HL-60 (cell line): ENCODE measurements at regions not wholly inside any gene's neighbourhood (a gene's known extent, or its start where the extent isn't known, plus 50 kb on each side); places are given as distances from the start of the nearest gene placed in this dataset.

Source experiments
- DNase-seq, 2 experiments: peaks; one replicate each; pipeline ENCODE4 v3.0.0-alpha.2; 2010 to 2020; ENCODE audit warnings: low read depth in 1 of 2, low spot score in 1 of 2
- H3K27ac ChIP-seq: fragments of 250-450 bp; sonication (Bioruptor Pico); replicated peaks from 2 replicates; pipeline ENCODE4 v1.5.1; 2020; ENCODE audit warnings: mild to moderate bottlenecking, moderate library complexity
- H3K27me3 ChIP-seq: fragments of 250-450 bp; sonication (Bioruptor Pico); 2 replicates; pipeline ENCODE4 v1.5.1; 2021; ENCODE audit warnings: mild to moderate bottlenecking, moderate library complexity; ENCODE audit not compliant: insufficient read depth, poor library complexity, severe bottlenecking
- H3K4me3 ChIP-seq: replicated peaks from 2 replicates; pipeline ENCODE4 v1.5.1; 2011; ENCODE audit warnings: mild to moderate bottlenecking, control low read depth, low read length; ENCODE audit not compliant: insufficient read depth
- GABPA ChIP-seq: IDR thresholded peaks from 2 replicates; pipeline ENCODE4 v1.6.1; 2012; ENCODE audit warnings: low read depth
- POLR2AphosphoS5 ChIP-seq: IDR thresholded peaks from 2 replicates; pipeline ENCODE4 v1.6.1; 2012; ENCODE audit warnings: low read depth
- SPI1 ChIP-seq: IDR thresholded peaks from 2 replicates; pipeline ENCODE4 v1.6.1; 2012; ENCODE audit warnings: low read depth, mild to moderate bottlenecking, borderline replicate concordance
- TF ChIP-seq, protein P1 (sequence below): IDR thresholded peaks from one replicate; pipeline ENCODE4 v1.5.1; 2011; ENCODE audit warnings: low read length, control low read depth, inconsistent platforms; ENCODE audit not compliant: insufficient read depth
- TF ChIP-seq, protein P2 (sequence below): IDR thresholded peaks from 2 replicates; pipeline ENCODE4 v1.6.1; 2012; ENCODE audit warnings: low read depth; ENCODE audit not compliant: insufficient replicate concordance

DNA sequence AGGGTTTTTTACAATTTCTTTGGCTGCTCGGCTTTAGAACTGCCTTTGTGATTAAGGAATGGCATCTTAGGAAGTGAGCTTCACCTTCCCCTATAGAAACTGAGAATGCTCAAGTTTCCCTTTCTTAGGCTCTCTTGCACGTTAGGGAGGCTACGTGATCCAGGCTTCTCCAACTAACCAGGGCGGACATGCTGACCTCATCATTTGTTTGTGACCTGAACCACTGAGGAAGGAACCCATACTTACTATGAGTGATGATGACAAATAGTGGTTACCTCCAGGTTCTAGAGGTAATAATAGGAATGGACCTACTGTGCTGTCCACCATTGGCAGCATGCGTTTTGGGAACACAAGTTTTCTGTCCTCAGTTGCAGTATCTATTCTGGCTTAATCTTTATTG lies 645.8 kb downstream of the C6orf118 start:
- Histone ChIP-seq H3K4me3 (no peak overlapping the region), H3K27ac (no peak overlapping the region), H3K27me3 (no peaks in the 10 kb centered on the region)
- DNase-seq: no peak
- TF ChIP-seq, protein P1, sequence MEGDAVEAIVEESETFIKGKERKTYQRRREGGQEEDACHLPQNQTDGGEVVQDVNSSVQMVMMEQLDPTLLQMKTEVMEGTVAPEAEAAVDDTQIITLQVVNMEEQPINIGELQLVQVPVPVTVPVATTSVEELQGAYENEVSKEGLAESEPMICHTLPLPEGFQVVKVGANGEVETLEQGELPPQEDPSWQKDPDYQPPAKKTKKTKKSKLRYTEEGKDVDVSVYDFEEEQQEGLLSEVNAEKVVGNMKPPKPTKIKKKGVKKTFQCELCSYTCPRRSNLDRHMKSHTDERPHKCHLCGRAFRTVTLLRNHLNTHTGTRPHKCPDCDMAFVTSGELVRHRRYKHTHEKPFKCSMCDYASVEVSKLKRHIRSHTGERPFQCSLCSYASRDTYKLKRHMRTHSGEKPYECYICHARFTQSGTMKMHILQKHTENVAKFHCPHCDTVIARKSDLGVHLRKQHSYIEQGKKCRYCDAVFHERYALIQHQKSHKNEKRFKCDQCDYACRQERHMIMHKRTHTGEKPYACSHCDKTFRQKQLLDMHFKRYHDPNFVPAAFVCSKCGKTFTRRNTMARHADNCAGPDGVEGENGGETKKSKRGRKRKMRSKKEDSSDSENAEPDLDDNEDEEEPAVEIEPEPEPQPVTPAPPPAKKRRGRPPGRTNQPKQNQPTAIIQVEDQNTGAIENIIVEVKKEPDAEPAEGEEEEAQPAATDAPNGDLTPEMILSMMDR: no peak
- TF ChIP-seq SPI1: no peak
- TF ChIP-seq GABPA: no peak
- TF ChIP-seq POLR2AphosphoS5: no peak
- TF ChIP-seq, protein P2, sequence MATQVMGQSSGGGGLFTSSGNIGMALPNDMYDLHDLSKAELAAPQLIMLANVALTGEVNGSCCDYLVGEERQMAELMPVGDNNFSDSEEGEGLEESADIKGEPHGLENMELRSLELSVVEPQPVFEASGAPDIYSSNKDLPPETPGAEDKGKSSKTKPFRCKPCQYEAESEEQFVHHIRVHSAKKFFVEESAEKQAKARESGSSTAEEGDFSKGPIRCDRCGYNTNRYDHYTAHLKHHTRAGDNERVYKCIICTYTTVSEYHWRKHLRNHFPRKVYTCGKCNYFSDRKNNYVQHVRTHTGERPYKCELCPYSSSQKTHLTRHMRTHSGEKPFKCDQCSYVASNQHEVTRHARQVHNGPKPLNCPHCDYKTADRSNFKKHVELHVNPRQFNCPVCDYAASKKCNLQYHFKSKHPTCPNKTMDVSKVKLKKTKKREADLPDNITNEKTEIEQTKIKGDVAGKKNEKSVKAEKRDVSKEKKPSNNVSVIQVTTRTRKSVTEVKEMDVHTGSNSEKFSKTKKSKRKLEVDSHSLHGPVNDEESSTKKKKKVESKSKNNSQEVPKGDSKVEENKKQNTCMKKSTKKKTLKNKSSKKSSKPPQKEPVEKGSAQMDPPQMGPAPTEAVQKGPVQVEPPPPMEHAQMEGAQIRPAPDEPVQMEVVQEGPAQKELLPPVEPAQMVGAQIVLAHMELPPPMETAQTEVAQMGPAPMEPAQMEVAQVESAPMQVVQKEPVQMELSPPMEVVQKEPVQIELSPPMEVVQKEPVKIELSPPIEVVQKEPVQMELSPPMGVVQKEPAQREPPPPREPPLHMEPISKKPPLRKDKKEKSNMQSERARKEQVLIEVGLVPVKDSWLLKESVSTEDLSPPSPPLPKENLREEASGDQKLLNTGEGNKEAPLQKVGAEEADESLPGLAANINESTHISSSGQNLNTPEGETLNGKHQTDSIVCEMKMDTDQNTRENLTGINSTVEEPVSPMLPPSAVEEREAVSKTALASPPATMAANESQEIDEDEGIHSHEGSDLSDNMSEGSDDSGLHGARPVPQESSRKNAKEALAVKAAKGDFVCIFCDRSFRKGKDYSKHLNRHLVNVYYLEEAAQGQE: no peak

DNA sequence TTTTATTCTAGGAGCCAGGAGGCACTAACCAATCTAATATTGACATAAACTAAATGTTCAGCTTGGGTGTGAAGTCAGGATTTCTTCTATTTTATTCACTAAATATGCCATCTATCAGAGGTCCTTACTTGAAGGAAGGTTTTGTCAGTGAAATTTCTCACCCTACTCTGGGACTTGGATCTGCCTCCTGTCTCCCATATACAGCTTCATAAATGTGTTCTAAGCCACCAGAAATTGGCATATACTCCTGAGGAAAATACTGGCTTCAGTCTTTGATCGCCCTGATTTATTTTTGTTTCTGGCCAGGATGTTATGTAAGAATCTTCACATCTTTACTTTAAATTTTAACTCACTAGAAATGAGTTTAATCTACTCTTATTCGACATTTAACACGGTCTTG lies 647.7 kb downstream of the C6orf118 start:
- Histone ChIP-seq H3K27ac (no peak overlapping the region), H3K27me3 (no peaks in the 10 kb centered on the region), H3K4me3 (no peak overlapping the region)
- TF ChIP-seq POLR2AphosphoS5: no peak
- DNase-seq: no peak

DNA sequence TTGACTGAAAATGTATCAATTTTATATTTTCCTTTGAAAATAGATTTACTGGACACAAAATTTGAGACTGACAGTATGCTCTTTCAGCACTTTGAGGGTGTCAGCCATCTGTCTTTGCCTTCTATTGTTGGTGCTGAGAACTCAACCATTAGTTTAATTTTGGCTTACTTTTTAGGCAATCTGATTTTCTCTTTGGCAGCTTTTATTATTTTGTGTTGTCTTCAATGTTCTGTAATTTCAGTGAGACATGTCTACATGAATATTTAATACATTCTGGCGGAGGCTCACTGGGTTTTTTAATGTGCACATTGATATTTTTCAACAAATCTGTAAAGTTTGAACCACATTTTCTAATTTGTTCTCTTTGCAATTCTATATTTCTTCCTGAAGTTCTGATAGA lies 648.6 kb downstream of the C6orf118 start:
- no peak overlapping the region for H3K27ac ChIP-seq
- no peaks in the 10 kb centered on the region for H3K27me3 ChIP-seq
- no peak for TF ChIP-seq POLR2AphosphoS5
- no peak for TF ChIP-seq SPI1
- TF ChIP-seq, protein P2: no peak
- TF ChIP-seq, protein P1: no peak
- no peak for TF ChIP-seq GABPA
- DNase-seq: no peak
- no peak overlapping the region for H3K4me3 ChIP-seq

DNA sequence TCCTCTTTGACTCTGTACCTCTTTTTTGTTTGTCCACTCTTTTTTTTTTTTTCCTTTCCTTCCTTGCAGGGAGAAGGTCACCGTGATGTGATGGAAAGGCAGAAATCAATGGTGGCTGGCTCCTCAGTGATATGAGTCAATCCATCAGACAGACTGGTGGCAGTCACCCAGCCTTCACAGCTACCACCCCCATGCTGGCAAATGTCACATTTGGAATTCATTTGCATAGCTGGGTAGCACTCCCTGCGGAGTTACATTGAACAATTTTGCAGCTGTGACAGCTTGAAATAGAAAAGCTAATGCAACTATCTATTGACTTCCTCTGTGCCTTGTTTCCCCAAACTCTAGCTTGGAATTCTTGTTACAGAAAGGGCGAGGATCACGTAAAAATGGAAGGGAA lies 668.4 kb downstream of the C6orf118 start:
- TF ChIP-seq, protein P1: no peak
- TF ChIP-seq SPI1: no peak
- TF ChIP-seq POLR2AphosphoS5: no peak
- no peak for TF ChIP-seq GABPA
- TF ChIP-seq, protein P2: no peak
- no peak for DNase-seq
- H3K27me3 ChIP-seq: no peaks in the 10 kb centered on the region
- no peak overlapping the region for H3K4me3 ChIP-seq
- H3K27ac ChIP-seq: no peak overlapping the region
